Stimulated activated CD4-positive, alpha-beta T cell treated with anti-CD3 and anti-CD28 coated beads, Interleukin-15, amount 100 ng/mL, for 24 hours (primary cell): ENCODE measurements at regions not wholly inside any gene's neighbourhood (a gene's known extent, or its start where the extent isn't known, plus 50 kb on each side); places are given as distances from the start of the nearest gene placed in this dataset.
"Not testable (repeated sequence)": the region's sequence is repeated elsewhere in the genome, so short reads cannot be mapped to it uniquely, and the experiment has no call there.

ENCODE experiments used
- DNase-seq: peaks from one replicate; pipeline ENCODE4 v3.0.0-alpha.2; 2020

DNA sequence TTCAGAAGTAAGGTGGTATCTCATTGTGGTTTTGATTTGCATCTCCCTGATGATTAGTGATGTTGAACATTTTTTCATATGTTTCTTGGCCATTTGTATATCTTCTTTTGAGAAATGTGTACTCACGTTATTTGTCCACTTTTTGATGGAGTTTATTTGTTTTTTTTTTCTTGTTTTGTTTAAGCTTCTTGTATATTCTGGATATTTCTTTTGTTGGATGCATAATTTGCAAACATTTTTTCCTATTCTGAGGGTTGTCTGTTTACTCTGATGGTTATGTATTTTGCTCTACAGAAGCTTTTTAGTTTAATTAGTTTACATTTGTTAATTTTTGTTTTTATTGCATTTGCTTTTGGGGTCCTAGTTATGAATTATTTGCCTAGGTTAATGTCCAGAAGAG is 927.4 kb upstream of the LRFN5 start:
- no peak for DNase-seq

DNA sequence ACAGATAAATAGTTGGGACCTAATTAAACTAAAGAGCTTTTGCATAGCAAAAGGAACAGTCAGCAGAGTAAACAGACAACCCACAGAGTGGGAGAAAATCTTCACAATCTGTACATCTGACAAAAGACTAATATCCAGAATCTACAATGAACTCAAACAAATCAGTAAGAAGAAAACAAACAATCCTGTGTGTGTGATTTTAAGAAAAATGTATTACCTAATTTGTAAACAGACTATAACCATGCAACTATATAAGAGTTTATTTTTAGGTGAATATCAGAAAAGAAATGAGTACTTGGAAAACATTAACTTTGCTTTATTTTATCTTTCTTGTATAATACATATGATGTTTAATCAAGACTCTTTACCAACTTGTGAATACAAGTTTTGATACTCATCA is 929.5 kb upstream of the LRFN5 start:
- not testable (repeated sequence) for DNase-seq

DNA sequence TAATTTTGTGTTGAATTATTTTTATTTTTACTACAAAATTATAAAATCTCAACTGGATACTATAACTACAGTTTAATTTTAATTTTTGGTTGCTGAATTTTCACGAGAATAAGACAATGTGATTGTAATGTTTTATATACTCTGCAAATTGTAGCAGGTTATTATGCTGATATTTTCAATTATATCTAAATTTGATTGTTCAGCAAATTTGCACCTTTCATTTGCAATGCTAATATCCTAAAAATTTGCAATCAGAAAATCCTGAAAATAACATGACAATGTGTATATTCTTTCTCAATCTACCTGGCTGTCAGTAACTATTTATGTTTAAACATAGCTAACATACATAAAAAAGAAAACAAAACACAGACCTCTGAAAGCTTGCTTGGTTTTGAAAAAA is 932.2 kb upstream of the LRFN5 start:
- no peak for DNase-seq

DNA sequence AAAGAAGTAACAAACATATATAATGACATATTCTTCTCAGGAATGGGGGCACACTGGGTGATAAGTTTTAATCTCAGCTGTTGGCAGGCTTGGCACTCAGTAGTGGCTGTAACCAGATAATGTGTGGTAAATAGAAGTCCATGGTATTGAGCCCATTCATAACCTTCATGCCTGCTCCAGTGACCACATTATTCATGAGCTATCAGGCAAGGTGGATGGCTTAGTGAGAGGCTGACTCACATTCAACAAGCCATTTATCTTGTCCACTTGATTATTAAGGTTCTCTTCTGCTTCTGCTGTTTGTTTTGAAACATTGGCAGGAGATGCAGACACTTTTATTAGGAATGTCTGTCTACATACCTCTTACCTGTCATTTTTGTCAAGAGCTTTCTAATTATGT is 950.4 kb upstream of the LRFN5 start:
- no peak for DNase-seq

DNA sequence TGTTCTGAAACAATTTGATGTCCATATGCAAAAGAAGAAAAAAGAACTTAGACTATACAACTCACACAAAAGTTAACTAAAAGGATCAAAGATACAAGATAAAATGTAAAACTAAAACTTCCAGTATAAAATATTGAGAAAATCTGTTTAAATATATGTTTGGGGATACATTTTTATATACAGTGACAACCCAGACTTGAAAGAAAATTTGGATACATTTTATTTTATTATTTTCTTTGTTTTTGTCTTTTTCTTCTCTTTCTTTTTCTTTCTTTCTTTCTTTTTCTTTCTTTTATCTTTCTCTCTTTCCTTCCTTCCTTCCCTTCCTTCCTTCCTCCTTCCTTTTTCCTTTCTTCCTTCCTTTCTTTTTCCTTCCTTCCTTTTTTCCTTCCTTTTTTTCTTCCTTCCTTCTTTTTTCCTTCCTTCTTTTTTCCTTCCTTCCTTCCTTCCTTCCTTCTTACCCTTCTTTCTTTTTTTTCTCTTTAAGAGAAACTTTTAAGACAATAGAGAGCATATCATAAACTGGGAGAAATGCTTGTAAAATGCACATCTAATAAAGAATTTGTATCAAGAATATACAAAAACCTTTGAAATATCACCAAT is 954.5 kb upstream of the LRFN5 start:
- no peak for DNase-seq

DNA sequence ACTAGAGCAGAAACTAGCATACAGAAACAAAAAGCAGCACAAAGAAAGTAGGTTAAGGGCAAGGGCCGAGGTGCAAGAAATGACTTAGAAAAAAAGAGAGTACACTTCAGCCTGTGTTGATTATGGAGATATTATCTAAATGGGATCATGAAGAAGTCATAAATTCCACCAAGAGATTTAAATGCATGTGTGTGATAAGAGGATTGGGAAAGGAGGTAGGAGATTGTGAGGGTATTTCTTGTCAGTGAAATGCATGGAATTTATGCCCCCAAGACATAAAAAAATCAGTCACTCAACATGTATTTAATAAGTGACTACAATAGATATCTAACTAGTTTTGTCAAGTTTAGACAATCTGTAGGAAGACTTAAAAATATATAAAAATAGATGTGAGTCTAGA is 976.2 kb upstream of the LRFN5 start:
- no peak for DNase-seq

DNA sequence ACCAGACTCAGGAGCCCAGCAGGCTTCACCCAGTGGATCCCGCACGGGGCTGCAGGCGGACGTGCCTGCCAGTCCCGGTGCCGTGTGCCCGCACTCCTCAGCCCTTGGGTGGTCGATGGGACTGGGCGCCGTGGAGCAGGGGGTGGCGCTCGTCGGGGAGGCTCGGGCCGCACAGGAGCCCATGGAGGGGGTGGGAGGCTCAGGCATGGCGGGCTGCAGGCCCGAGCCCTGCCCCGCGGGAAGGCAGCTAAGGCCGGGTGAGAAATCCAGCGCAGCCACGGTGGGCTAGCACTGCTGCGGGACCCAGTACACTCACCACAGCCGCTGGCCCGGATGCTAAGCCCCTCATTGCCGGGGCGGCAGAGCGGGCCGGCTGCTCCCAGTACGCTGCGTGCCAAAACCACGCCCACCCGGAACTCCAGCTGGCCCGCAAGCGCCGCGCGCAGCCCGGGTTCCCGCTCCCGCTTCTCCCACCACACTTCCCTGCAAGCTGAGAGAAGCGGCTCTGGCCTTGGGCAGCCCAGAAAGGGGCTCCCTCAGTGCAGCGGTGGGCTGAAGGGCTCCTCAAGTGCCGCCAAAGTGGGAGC is 977.0 kb upstream of the LRFN5 start:
- DNase-seq: not testable (repeated sequence)

DNA sequence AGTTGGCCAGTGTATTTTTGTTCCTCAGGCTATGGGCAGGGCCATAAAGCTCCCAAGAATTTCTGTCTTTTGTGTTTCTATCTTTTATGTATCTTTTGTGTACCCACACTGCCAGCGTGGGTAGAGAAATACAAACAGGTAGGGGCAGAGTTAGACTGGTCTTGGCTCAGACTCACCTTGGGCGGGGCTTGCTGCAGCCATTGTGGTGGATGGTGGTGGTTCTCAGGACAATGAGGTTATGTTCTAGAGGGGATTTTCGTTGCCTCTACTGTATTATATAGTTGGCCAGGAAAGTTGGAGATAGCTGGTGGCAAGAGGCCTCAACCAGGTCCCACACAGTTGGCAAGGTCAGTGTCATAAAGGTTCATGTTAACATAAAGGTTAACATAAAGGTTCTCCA is 977.5 kb upstream of the LRFN5 start:
- no peak for DNase-seq

DNA sequence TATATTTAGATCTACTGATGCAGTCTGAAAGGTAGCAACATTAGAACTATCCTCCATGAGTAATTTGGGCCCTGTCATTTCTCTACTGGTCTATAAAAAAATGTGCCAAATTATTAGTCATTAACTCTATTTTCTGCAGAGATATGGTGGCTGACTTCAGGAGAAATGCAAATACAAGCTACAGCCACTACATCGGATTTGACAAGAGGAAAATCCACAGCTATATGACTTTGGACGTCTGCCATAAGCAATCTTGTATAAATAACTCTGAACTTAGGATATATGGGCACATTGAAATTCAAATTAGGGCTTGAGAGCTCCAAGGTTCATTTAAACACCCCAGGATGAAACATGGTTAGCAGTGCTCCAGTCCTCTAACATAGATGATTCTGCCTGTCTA is 983.0 kb upstream of the LRFN5 start:
- DNase-seq: no peak

DNA sequence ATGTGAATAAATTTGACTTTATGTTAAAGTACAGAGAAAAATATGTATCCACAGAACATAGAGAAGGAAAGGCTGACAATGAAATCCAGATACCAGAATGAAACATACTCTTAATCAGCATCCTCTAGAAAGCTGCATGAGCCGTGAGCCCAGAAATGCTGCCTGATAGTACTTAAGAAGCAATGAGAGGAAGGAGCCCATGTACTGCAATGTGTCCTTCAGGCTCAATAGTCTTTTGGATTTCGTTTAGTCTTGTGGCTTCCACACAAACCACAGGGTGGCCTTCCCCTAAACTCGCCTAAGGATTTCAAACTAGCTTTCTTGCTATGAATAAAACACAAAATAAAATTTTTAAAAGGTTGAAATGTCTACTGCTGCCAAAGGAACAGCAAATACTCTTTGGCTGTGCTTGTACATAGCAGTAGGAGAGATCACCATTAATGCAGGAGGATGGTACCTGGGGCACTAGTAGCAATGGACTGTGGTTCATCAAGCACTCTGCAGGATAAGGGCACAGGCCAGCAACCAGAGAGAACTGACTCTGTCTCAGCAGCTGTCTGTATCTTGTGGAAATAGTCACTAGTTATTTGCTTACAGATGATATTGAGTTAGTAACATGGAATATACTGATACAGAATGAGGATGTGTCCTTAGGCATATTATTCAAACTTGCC is 988.3 kb upstream of the LRFN5 start:
- no peak for DNase-seq

DNA sequence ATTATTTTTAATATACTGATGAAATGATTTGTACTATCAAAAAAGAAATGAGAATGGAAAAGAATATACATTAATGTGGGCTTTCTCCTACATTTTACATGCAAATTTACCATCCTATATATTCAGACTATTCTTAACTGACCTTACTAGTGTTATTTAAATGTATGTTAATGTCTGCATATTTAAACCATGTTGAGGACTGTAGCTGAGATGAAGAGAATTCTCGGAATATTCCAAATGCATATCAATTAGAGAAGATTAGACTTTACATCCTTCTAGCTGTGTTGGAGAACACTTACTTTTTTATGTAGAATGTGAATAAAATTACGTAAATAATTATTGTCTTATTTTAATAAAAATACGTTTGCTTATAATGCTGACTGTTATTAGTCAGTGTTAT is 990.1 kb upstream of the LRFN5 start:
- no peak for DNase-seq

DNA sequence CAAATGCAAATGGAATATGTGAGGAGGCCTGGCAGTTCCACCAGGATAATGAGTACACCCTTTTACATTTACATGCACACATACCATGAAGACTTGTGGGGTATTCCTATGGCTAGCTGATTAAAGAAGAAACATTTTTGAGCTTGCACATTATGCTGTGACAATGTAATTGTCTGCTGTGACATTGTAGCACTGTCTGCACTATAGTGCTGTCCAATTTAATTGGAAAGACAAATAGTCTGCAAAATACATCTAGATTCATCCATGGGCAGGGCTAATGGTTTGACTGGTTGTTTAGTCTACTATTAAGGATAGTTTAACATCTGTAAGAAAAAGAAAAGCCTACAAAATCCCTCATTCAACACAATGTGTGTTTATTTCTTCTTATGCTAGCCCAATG is 1005.6 kb upstream of the LRFN5 start:
- no peak for DNase-seq

DNA sequence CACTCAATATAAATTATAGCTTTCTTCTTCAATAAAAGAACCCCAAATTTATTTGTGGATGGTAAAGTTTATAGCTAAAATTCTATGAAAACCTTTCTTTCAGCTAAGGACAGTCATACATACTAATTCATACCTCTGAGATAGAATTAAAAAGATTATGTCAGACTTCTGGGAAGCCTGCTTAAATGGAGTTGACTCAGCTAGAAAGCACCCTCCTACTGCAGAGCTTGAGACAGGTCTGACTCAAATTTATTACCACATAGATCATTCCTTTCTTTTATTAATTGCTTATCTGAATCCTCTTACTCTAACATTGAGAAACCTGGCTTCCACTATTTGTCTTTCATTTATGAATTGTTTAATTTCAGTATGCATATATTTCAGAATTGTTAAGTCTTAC is 1007.0 kb upstream of the LRFN5 start:
- no peak for DNase-seq

DNA sequence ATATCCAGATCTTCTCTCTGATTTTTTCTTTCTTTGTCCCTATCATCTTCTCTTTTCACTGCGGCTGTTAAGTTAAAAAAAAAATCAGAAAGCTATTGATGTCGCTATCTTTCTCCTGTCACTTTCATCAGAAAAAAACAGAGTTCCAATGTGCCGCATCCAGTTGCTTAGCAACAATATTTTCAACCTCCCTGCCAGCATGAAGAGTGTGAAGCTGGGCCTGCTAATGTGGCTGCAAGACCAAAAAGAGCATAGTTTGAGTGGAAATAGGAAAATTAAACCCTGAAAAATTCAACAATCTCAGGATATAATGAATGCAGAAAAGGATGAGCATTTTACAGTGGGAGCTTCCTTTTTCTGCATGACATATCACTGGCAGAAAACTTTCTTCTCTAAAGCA is 1025.4 kb upstream of the LRFN5 start:
- no peak for DNase-seq

DNA sequence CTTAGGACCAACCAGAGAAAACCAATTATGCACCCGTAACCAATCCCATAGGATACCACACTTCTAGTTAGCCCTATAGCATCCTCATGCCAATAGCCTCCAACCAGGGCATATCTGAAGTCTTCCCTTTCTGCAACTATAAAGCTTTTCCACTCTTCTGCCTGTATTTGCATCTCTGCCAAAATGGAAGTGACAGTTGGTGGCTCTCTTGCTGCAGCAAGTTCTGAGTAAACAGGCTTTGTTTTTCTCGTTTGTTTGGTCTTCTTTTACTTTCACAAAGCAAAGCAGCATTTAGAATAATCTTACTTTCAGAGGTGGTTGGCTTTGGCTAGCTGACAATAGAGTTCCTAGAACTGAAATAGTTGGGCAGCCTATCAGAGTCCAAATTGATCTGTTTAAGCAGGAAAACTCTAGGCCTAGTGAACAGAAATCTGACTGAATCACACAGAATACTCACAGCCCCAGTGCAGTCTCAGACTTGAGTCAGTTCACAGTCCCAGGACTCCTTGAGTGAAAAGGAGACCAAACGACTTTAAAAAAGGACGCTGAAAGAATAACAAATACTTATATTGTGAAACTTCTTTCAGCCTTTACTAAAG is 1029.7 kb upstream of the LRFN5 start:
- DNase-seq: no peak

DNA sequence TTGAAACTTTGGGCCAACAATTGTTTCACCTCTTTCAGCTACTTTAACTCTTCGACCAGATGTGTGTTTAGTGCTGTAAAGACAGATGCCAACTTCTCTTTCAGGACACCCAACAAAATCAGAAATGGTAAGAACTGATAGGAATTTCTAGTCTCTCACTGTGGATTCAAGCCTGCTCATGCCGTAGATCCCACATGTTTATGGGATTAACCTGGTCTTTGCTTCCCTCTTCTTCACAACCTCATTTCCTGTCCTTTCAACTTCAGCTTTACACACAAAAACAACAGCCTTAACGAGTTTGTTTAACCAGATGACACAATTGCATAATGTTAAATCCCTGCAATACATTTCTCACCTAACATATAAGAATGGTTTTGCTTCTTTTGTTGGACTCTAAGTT is 1031.9 kb upstream of the LRFN5 start:
- DNase-seq: no peak

DNA sequence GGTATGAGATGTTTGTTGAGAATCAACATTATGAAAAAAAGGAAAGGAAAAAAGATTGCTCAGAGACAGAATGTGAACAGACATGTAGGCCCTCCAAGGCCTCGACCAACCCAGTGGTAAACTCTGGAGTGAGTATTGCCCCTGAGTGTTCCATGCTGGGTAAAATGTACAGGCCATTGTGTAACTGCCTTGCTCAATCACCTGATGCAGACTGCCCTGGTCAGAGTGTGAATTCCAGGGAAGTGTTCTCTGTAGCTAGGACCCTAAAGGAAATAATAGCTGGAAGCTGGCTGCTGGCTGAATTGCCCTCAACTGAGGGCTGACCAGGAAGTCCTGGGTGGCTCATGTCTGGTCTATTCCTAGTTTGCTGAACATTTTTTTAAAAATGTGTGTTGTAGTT is 1081.4 kb upstream of the LRFN5 start:
- no peak for DNase-seq

DNA sequence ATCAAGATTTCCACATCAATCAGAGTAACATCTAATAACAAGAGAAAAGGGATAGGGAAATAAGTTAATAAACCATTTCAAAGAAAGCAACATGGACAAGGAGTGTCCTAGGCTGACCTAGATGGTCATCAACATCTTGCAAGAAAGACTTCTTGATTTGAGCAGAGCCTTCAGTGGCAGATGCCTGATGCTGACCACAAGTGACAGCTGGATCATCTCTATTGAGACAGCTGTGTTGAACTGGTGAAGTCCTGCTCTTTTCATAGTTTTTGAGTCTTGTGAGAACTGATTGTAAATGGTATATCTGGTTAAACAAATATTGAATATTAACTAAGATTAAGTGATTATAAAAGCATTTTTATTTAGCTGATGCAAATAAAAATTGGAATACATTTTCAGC is 1083.6 kb upstream of the LRFN5 start:
- no peak for DNase-seq

DNA sequence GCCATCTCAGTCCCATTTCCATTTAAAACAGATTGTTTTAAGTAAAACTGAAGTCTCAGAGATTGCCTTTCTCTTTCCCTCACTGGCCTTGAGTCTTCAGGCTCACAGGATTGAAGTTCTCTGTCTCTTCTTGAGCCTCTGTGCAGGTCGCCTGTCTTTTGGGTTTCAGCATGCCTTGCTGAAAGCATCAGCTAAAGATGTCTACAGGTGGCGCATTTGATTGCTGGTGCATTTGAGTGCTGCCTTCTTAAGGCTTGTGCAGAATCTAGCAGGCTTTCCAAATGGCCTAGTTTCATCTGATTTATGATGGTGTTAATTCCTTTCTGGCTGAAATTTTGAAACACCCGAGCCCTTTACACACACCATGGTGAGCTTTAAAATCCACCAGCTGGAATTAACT is 1062.2 kb upstream of the FBXO33 start:
- no peak for DNase-seq

DNA sequence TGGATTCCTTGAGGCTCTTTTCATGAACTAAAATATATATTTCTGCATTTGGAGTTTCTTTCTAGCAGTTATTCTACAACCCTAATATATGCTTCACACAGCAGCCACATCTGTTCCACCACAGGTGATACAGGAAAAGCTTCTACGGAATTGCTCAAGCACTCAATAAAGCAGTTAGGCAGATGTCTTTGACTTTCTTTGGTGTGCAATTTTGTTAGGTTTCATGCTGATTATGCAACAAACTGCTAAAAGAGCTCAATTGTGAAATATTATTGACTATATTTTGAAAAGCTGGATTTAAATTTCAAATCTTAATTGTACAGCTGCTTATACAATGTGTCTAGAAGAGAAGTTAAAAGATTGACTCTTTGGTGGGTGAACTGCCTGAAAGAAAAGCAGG is 1055.6 kb upstream of the FBXO33 start:
- DNase-seq: no peak

DNA sequence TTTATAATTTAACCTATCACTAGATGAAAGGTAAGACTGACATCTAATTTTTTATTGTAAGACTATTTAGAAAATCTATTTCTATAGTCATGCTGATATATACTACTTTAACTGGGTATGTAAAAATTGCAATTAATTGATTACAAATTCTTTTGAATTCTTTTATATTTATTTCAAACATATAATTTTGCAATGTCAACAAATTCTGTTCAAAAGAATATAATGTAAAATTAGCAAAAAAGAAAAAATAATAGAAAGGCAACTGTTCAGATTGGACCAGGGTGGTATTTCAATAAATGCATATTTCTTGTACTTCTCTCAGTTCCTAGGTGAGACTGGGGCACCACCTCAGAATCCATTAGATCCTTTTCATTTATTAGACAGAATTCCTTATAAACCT is 1053.5 kb upstream of the FBXO33 start:
- no peak for DNase-seq

DNA sequence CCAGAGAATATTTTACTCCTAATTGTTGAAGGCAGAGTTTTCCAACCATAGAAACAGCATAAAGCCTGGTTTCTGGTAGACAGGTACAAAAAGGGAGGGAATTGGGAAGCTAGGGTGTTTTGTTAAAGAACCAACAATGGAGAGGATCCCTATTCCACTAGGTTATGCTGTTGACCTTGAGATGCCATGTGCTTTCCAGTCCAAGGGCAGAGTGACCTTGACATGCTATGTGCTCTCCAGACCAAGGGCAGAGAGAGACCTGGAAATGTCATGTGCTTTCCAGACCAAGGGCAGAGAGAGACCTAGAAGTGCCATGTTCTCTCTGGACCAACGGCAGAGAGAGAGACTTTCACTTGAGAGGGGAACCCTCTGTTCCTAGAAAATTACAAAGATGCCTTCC is 1043.8 kb upstream of the FBXO33 start:
- no peak for DNase-seq

DNA sequence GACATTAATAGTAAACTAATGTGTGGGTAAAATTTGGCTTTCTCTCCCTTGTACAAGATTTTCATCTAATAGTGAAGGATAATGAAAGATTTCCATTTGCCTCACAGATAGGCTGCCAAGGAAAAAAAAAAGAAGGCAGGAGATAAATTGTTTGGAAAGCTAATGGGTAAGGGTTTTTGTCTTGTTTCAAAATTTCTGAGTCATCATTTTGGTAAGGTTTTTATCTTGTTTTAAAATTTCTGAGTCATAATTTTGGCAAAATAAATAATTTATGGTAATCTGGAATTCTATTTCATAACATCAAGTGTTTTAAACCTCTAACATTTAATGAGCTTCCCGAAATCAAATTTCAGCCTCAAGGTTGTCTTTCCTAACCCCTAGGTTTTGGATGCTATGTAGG is 1035.7 kb upstream of the FBXO33 start:
- no peak for DNase-seq

DNA sequence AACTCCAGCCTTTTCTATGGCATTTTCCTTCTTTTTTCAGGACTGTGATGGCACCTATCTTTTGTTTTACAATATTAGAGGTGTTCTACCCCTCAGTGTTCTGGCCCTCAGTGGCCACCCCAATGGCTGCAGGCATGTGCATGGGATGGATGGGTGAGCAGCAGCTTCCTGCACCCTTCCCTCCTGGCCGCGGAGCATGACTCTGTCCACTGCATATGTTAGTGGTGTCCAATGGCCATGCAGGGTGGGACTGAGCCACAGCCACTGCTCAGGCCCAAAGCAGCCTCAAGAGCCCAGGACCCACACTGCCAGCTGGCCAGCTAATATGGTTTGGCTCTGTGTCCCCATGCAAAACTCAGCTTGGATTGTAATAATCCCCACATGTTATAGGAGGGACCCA is 1032.3 kb upstream of the FBXO33 start:
- DNase-seq: no peak

DNA sequence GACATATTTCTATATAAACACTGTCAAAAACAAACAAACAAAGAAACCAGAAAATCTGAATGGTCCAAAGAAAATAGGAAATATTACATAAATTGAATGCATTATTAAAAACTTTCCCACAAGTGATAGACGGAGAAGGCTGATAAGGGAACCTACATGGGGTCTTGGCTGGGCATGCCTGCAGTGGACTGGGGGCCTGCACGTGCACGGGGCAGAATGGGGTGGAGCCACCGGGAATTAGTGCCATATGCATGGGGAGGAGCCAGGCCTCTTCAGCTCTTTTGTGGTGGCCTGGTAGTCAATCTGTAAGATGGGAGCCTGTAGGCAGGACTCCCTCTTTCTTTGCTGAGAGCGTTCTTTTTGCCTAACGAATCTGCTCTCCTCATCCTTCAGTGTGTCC is 1031.7 kb upstream of the FBXO33 start:
- no peak for DNase-seq
